Activated CD8-positive, alpha-beta memory T cell treated with anti-CD3 and anti-CD28 coated beads for 36 hours (primary cell): ENCODE measurements at regions not wholly inside any gene's neighbourhood (a gene's known extent, or its start where the extent isn't known, plus 50 kb on each side); places are given as distances from the start of the nearest gene placed in this dataset.

ENCODE experiments used
- CTCF ChIA-PET: fragments of 350-600 bp; sonication (Branson Sonifier 250); formaldehyde crosslinking; loops from one replicate; lab custom pipeline; 2021; ENCODE audit warnings: antibody characterized with exemption; lab: Charles Lee
- POLR2A ChIA-PET: fragments of 350-600 bp; sonication (Branson Sonifier 250); formaldehyde crosslinking; loops from one replicate; lab custom pipeline; 2021; ENCODE audit warnings: antibody characterized with exemption; lab: Charles Lee

DNA sequence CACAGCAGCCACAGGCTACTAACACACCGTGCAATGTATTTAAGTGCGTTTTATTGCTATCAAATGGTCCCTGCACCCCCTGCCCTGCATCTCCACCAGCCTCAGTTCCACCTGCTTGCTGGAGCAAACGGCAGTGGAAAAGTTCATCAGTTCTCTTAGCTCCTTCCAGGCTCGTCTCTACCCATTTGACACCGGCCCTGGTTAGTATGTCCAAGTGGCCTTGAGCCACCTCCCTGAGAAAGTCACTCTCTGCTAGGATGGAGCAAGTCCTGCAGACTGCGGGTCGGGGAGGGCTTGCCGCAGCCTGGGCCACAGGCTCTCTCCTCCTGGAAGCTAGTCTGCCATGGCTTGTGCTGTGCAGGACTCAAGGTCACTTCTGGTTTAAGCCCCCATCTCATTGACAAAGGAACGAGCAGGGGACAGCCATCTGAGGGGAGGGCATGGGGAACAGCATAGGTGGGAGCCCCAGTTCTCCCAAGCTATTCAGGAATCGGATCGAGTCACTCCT, 74.9 kb downstream of the RHOB start:
- ChIA-PET CTCF (interaction anchor here (1.1 kb wide), 1 partner anchor 120 kb away, joined by 3 read pairs; no protein-coding TSS in a partner anchor), POLR2A (no interaction called here)

- ChIA-PET POLR2A (no interaction called here), CTCF (interaction anchor here (1.4 kb wide), 1 partner anchor 119 kb away, joined by 3 read pairs; no protein-coding TSS in a partner anchor)
Measured at GRCh38 chr2:20523073-20523798, 76.4 kb downstream of the RHOB start.

DNA sequence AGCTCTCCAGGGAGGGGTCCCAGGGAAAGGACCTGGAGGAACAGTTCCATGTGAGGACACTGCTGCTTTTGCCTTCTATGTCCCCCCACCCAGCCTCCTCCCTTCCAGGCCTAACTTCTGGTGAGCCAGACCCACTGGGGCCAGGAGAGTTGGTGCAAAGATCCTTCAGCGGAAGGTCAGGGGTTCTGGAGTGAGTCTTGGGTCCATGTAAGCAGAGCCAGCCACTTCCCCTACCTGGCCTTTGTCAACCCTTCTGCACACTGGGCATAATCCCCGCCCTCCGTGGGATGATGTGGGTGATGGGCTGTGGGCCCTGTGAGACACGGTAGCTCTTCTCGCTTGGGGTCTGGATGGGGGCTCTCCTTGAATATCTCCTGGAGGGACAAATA, 76.9 kb downstream of the RHOB start:
- CTCF ChIA-PET: interaction anchor here (1.4 kb wide), 1 partner anchor 119 kb away, joined by 3 read pairs; no protein-coding TSS in a partner anchor
- POLR2A ChIA-PET: no interaction called here

DNA sequence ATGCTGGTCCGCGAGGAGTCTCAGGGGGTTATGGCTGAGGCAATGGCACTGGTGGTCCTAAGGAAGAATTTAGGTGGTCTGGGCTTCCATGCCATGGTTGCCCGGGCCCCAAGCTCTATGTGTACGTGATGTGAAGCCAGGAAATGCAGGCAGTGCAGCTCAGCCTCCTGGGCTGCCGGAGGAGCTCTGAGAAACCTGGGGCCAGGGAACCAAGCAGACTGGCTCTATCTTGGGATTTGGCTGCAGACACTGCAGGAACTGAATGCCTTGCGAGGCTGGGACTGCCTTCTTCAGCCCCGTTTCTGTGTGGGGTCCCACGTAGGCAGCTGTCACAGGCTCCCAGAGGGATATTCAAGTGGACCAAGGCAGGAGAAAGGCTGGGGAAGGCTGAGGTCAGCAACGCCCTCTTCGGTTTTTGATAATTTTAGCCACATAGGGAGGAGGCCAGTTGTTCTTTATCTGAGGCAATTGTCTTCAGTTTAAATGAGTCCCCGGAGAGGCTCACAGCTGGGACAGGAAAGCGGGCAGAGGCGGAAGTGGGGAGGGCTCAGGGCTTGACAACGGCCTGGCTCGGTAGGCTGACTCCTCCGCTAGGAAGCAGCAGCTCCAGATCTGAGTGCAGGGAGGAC, 77.7 kb downstream of the RHOB start:
- POLR2A ChIA-PET: no interaction called here
- CTCF ChIA-PET: interaction anchor here (1.4 kb wide), 1 partner anchor 118 kb away, joined by 3 read pairs; no protein-coding TSS in a partner anchor

DNA sequence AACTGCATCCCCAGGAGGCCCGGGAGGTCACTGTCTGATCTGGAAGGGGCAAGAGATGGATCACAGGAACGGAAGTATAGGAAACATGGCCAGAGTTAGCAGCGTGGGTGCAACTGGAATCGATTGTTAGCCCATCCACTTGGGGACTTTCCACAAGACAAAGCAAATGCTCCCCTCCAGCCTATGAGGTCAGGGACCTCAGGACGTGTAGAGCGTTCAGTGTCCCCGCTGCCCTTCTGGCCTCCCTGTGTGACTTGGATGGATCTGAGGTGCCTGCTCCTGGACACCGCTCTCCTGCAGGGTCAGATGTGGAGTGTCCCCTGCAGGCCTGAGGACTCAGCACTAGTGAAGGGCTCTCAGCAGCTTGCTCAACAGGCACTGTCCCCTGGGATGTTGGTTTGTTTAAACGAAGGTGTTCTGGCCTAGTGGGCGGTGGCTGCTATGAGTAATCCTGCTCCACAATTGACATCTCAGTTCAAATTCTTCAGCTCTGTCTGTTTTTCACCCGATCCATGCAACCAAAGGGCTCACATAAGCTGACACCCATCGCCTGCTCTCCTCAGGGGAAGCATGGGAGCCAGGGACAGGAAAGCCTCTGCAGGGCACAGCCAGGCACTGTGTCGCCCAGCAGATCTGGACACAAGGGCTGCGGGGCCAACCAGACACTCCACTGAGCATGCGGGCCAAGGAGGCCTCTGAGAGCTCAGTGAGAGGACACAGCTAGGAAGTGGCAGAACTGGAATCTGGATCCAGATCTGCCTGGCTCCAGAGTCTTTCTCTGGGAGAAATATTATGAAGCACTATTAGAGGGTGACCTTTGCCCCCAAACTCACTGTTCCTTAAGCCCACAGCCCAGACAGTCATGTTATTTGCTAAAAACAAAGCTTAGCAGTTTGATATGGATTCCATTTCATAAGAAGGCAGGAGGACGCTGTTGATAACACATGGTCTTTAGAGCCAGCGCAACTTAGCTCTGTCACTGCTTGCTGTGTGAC, 78.5 kb downstream of the RHOB start:
- CTCF ChIA-PET: interaction anchor here (0.9 kb wide), 1 partner anchor 80 kb away, joined by 3 read pairs; no protein-coding TSS in a partner anchor
- POLR2A ChIA-PET: no interaction called here

- ChIA-PET POLR2A (no interaction called here), CTCF (interaction anchor here (0.9 kb wide), 1 partner anchor 79 kb away, joined by 3 read pairs; no protein-coding TSS in a partner anchor)
Measured at GRCh38 chr2:20526160-20526559, 79.3 kb downstream of the RHOB start.

GRCh38 chr2:20526708-20527107, 79.8 kb downstream of the RHOB start:
- POLR2A ChIA-PET: no interaction called here

DNA sequence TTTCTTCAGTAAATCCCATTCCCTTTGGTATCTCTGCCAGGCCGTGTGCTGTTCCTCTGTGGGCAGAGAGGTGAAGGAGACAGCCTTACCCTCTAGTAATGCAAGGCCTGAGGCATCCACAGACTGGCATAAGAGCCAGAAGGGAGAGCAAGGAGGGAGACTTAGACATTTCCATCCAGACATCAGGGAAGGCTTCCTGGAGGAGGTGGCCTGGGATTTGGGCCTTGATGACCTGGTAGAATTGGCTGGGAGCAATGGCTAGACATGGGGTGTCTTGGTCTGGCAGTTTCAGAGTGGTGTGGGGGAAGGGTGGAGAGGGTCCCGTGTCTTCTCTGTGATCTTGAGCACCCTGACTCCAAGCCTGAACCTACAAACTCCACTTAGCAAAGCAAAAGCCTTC, 81.8 kb downstream of the RHOB start:
- ChIA-PET POLR2A (no interaction called here), CTCF (no interaction called here)

More at GRCh38 chr2:20526708-20527107, 79.8 kb downstream of the RHOB start:
- CTCF ChIA-PET: interaction anchor here (0.9 kb wide), 1 partner anchor 78 kb away, joined by 3 read pairs; no protein-coding TSS in a partner anchor

DNA sequence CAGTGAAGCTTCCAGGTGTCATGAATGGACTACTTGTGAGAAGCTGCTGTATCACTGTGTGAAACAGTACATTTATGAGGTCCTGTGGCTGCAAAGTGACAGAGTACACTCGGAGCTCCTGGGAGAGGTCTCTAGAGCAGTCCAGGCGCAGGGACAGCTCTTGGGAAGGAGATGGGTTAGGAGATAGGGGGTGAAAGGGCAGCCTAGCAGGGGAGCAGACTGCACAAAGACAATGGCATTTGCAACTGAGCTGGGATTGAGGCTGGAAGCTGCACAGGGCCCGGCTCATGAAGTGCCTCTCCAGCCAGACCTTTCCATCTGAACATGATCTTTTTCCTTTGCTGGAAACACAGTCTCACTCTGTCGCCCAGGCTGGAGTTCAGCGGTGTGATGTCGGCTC, 83.6 kb downstream of the RHOB start:
- POLR2A ChIA-PET: no interaction called here
- CTCF ChIA-PET: no interaction called here

DNA sequence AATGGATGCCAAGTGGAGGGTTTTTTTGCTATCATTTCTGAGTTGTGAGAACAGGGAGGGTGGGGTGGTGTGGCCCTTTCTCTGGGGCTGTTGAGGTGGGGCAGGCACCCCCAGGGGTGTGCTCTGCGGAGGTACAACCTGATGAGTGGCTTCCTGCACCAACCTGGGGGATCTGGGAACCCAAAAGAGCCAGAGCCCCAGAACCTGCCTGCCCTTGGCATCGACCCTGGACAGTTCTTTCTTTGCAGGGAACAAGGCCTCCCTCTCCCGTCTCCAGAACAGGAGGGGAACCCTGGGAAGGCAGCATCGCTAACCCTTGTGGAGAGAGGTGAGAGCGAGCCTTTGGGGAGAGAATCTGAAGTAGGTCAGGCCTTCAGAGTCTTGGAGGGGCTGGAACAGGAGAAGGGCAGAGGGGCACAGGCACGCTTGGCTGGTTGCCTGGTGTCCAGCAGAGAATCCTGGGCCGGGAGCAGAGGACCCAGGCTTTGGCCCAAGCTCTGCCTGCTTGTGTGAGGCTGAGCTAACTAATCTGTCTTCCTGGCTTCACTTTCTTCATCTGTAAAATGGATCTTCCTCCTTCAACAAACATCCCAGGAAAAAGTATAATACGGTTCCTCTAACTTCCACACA, 84.9 kb downstream of the RHOB start:
- POLR2A ChIA-PET: no interaction called here
- CTCF ChIA-PET: no interaction called here

GRCh38 chr2:20532634-20533437, 86.0 kb downstream of the RHOB start:
- POLR2A ChIA-PET: no interaction called here
- CTCF ChIA-PET: no interaction called here

DNA sequence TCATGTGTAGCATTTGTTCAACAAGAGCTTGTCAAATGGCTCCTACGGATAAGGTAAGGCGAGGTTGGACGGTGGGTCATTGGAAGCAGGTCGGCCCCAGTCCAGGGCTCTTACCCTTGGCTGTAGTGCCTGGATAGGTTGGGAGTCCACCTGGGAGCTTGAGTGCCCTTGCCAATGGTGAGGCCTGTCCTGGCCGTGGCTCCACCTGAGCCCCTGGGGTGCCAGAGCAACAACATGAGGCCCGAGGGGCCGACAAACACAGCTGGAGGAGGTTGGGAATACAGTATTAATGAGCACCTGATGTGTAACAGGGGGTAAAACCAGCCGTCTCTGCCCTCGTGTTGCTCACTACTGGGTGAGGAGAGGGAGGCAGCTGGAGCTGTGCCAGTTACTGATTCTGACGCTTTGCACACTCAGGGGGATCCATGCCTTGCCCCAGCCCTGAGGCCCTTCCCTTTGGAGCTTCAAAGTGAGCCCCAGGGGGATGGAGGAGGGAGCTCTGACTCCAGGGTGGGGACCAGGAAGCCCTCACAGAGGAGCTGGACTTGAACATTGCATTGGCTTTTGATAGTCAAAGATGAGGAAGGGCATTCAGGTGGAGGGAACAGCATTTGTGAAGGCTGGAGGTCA, 87.2 kb downstream of the RHOB start:
- POLR2A ChIA-PET: no interaction called here
- CTCF ChIA-PET: no interaction called here

- ChIA-PET POLR2A (no interaction called here), CTCF (no interaction called here)
Measured at GRCh38 chr2:20534913-20535801, 88.3 kb downstream of the RHOB start.

DNA sequence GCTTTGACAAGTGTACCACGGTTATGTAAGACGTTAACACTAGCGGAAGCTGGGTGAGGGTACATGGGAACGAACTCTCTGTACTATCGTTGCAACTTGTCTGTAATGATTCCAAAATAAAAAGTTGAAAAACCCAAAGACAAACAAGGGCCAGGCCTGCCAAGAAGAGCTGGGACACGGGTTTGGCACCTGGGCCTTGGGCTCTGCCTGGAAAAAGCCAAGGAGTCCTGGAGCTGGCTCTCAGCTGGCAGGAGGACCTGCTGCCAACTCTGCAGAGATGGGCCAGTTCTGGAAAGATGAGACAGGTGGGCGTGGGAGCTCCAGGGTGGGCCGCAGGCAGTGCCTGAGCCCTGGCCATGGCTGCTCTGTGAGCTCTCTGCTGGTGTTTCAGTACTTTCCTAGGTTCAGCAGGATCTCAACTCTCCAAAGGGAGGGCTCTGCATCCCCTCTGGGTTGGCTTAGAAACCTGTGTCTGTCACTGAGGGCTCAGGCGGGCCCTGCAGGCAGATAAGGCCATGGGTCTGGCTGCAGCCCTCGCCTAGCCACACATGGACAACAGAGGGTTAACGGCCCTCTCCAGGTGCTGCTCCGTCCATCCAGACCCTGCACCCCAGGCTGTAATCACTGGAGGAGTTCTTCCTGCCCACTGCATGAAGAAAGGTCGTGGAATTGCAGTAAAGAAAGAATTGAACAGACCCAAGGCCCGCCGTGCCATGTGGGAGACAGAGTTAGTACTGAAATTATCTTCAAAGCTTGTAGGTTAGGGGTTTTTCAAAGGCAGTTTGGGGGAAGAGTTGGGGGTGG, 89.9 kb downstream of the RHOB start:
- ChIA-PET CTCF (no interaction called here), POLR2A (no interaction called here)

DNA sequence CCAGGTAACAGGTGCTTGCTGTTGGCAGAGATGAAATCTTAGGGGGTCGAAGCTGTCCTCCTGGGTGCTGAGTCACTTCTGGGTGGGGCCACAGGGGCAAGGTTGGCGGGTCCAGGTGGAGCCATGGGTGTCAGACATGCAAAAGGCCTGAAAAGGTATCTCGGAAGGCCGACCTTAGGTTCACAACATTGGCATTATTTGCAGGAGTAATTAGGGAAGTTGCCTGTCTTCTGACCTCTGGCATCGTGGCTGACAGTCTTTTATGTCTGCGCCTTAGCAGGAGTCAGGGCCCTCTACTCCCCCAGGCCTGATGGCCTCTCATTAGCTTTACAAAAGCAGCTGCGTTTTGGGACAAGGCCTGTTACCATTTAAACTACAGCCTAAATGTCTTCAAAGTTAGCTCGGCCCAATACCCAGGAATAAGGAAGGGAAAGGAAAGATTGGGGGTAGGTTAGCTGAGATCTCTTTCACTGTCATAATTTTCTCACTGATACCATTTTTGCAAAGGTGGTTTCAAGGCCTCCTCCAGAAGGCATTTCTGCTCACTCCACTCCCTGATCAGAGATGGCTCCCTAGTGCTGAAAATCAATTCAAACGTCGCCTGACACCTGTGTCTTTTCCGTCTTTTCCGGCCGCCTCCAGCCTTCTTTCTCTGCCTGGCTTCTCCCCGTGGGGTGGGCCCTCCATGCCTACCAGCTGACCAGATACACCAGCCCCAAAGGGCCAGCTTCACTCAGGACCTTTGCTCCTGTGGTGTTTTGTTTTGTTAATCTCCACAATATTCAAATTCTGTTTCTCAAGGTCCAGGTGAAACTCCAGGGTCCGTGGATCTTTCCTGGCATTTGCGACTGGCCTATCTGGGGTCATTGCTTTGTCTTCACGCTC, 90.8 kb downstream of the RHOB start:
- CTCF ChIA-PET: interaction anchor here (1.4 kb wide), 1 partner anchor 127 kb away, joined by 3 read pairs; no protein-coding TSS in a partner anchor
- POLR2A ChIA-PET: no interaction called here
